HepG2 (cell line): ENCODE measurements at regions not wholly inside any gene's neighbourhood (a gene's known extent, or its start where the extent isn't known, plus 50 kb on each side); places are given as distances from the start of the nearest gene placed in this dataset.
"Not testable (repeated sequence)": the region's sequence is repeated elsewhere in the genome, so short reads cannot be mapped to it uniquely, and the experiment has no call there.

ENCODE experiments used
- ATAC-seq: fragments of 200-7000 bp; cut with Tn5 transposase; 3 replicates; pipeline ENCODE4 v1.9.1; 2020; ENCODE audit warnings: mild to moderate bottlenecking, moderate library complexity
- BruUV-seq: library from RNA; stranded (reverse); fragments of 400-500 nt; replicated peaks from 2 replicates; lab custom pipeline; 2021; lab: Mats Ljungman, UMichigan
- CTCF ChIA-PET: fragments of 300-600 bp; formaldehyde crosslinking; extraction: SDS; loops from one replicate; lab custom pipeline; 2021; ENCODE audit warnings: low total read pairs, inconsistent platforms, low intra/inter-chr PET ratio; lab: Yijun Ruan, JAX
- POLR2A ChIA-PET: fragments of 350-600 bp; sonication (Branson Sonifier 250); formaldehyde crosslinking; loops from one replicate; lab custom pipeline; 2020; ENCODE audit warnings: antibody characterized with exemption, inconsistent platforms; lab: Yijun Ruan, JAX
- DNase-seq: peaks from one replicate; pipeline ENCODE4 v3.0.0-alpha.2; 2015; ENCODE audit warnings: low spot score
- FAIRE-seq: peaks from 3 replicates; lab custom pipeline; 2011; peaks lifted over from hg19 to GRCh38; lab: Jason Lieb, UNC
- H2AFZ ChIP-seq: one replicate; pipeline ENCODE4 v1.6.1; 2011; ENCODE audit warnings: low read length, inconsistent platforms
- H3K27ac ChIP-seq: fragments of 300-600 bp; 3 replicates; pipeline ENCODE4 v1.8.0; 2011; ENCODE audit warnings: mixed run types, mild to moderate bottlenecking, mixed read lengths, low read length, inconsistent platforms; ENCODE audit not compliant: insufficient read depth; ENCODE audit errors: extremely low read length
- H3K27me3 ChIP-seq, 2 experiments: fragments of 200-600 bp in 1 of 2; 2 replicates in 1 of 2; 3 replicates in 1 of 2; pipeline versions ENCODE4 v1.6.0 to v1.8.0; 2011; ENCODE audit warnings: low read length in 2 of 2, mild to moderate bottlenecking in 2 of 2, moderate library complexity in 2 of 2, inconsistent platforms in 1 of 2; ENCODE audit not compliant: insufficient read depth in 2 of 2, control insufficient read depth in 1 of 2
- H3K36me3 ChIP-seq, 2 experiments: fragments of 200-600 bp in 1 of 2; replicated peaks in 1 of 2; 2 replicates in 1 of 2; 3 replicates in 1 of 2; pipeline versions ENCODE4 v1.5.1 to v1.8.0; 2011; ENCODE audit warnings: low read length in 2 of 2, inconsistent platforms in 1 of 2; ENCODE audit not compliant: insufficient read depth in 2 of 2, control insufficient read depth in 1 of 2
- H3K4me1 ChIP-seq: 2 replicates; pipeline ENCODE4 v1.5.1; 2012; ENCODE audit warnings: low read length, inconsistent platforms; ENCODE audit not compliant: insufficient read depth
- H3K4me2 ChIP-seq: 2 replicates; pipeline ENCODE4 v1.6.0; 2011; ENCODE audit warnings: low read depth, low read length, inconsistent platforms
- H3K4me3 ChIP-seq, 3 experiments: fragments of 200-600 bp in 1 of 3; sonication (generic), shearing (Covaris generic) in 1 of 3; replicated peaks in 1 of 3; 2 replicates each; pipeline ENCODE4 v1.5.1; 2011 to 2016; ENCODE audit warnings: low read length in 3 of 3, inconsistent platforms in 2 of 3, low read depth in 2 of 3, mild to moderate bottlenecking in 2 of 3, control low read depth in 1 of 3, mixed read lengths in 1 of 3; ENCODE audit not compliant: insufficient read depth in 1 of 3
- H3K79me2 ChIP-seq: one replicate; pipeline ENCODE4 v1.6.1; 2011; ENCODE audit warnings: low read length, inconsistent platforms; ENCODE audit not compliant: insufficient read depth
- H3K9ac ChIP-seq: 2 replicates; pipeline ENCODE4 v1.6.0; 2011; ENCODE audit warnings: mild to moderate bottlenecking, low read depth, low read length, inconsistent platforms; ENCODE audit not compliant: insufficient read depth
- H3K9me3 ChIP-seq: 2 replicates; pipeline ENCODE4 v1.5.1; 2012; ENCODE audit warnings: mild to moderate bottlenecking, low read length
- H4K20me1 ChIP-seq: 2 replicates; pipeline ENCODE4 v1.6.0; 2011; ENCODE audit warnings: inconsistent platforms, mild to moderate bottlenecking, low read length, moderate library complexity; ENCODE audit not compliant: insufficient read depth
- DR1 ChIP-seq: sonication (generic); formaldehyde crosslinking; IDR thresholded peaks from 2 replicates; pipeline ENCODE4 v1.8.0; 2021; ENCODE audit warnings: mild to moderate bottlenecking, missing genetic modification reagents, inconsistent platforms
- DRAP1 ChIP-seq: IDR thresholded peaks from 2 replicates; pipeline ENCODE4 v1.6.1; 2016; ENCODE audit warnings: missing genetic modification reagents, missing compliant biosample characterization
- GABPB1 ChIP-seq: IDR thresholded peaks from 2 replicates; pipeline ENCODE4 v1.6.1; 2016; ENCODE audit warnings: mild to moderate bottlenecking, missing genetic modification reagents, moderate library complexity, missing compliant biosample characterization
- POLR2A ChIP-seq, 2 experiments: IDR thresholded peaks; 2 replicates each; pipeline ENCODE4 v1.6.1; 2011; ENCODE audit warnings: low read depth in 2 of 2, low read length in 2 of 2, mild to moderate bottlenecking in 1 of 2, moderate library complexity in 1 of 2; ENCODE audit not compliant: insufficient read depth in 1 of 2
- POLR2AphosphoS5 ChIP-seq: IDR thresholded peaks from 2 replicates; pipeline ENCODE4 v1.6.1; 2012; ENCODE audit warnings: low read depth, low read length
- POLR2G ChIP-seq: fragments of 200-400 bp; formaldehyde crosslinking; IDR thresholded peaks from 2 replicates; pipeline ENCODE4 v1.6.1; 2018; ENCODE audit warnings: mild to moderate bottlenecking, low read depth, low read length, moderate library complexity
- RBFOX2 ChIP-seq: fragments of 200-400 bp; formaldehyde crosslinking; IDR thresholded peaks from 2 replicates; pipeline ENCODE4 v1.6.1; 2017; ENCODE audit warnings: low read depth, mild to moderate bottlenecking, low read length
- TAF1 ChIP-seq: sonication (generic); formaldehyde crosslinking; IDR thresholded peaks from 2 replicates; pipeline ENCODE4 v1.4.0; 2020; ENCODE audit warnings: missing genetic modification reagents
- YY1 ChIP-seq: IDR thresholded peaks from 2 replicates; pipeline ENCODE4 v1.6.1; 2011; ENCODE audit warnings: low read length, low read depth, moderate library complexity, mild to moderate bottlenecking; ENCODE audit not compliant: insufficient read depth, insufficient replicate concordance
- ZFP91 ChIP-seq: sonication (generic); formaldehyde crosslinking; IDR thresholded peaks from 2 replicates; pipeline ENCODE4 v1.9.0; 2022; ENCODE audit warnings: missing genetic modification reagents, mild to moderate bottlenecking, borderline replicate concordance
- ZNF281 ChIP-seq: sonication (generic); formaldehyde crosslinking; IDR thresholded peaks from 2 replicates; pipeline ENCODE4 v1.4.0; 2020; ENCODE audit warnings: missing genetic modification reagents, borderline replicate concordance
- ZNF687 ChIP-seq: sonication (generic); formaldehyde crosslinking; IDR thresholded peaks from 2 replicates; pipeline ENCODE4 v1.5.1; 2020; ENCODE audit warnings: mild to moderate bottlenecking, missing genetic modification reagents, moderate library complexity
- WGBS: methylation state at CpG from one replicate; pipeline ENCODE4 v1.1.6; 2017; ENCODE audit warnings: low lambda C conversion rate; 5-methylcytosine and 5-hydroxymethylcytosine counted together
- in situ Hi-C: cut with HindIII; loops from 2 replicates; pipeline ENCODE4 v1.10.0; 2017; ENCODE audit warnings: low pct_unique_long_range_greater_than_20kb; ENCODE audit not compliant: extremely low pct_ligation_motif_present
- intact Hi-C: fragments of 100-400 bp; cut with micrococcal nuclease; formaldehyde crosslinking; loops from one replicate; pipeline ENCODE4 v1.10.0; 2022; ENCODE audit not compliant: unreplicated experiment

GRCh38 chr9:41358682-41359081 is 169.6 kb upstream of the ZNG1F start:
- ATAC-seq, FAIRE-seq, H2AFZ ChIP-seq, H3K79me2 ChIP-seq: not testable (repeated sequence)
- H3K4me2 ChIP-seq, result peak overlapping the region; percentile 51; the same call in 1 of the 2 replicates
- WGBS, result no CpG with 5 or more reads among the region's 40 CpGs
- TF ChIP-seq YY1, result peak; percentile 86
- TF ChIP-seq TAF1, result peak; percentile 46; the same call in 1 of the 2 replicates
- peak; percentile 19; the same call in 1 of the 2 replicates for TF ChIP-seq DR1 (CRISPR knock-in tag)
- 0 out of 2 replicates have a peak, but pooled peaks have one; percentile 60 for TF ChIP-seq POLR2G
- TF ChIP-seq RBFOX2, result peak; percentile 73
- peak; percentile 43; the same call in 1 of the 2 replicates for TF ChIP-seq DRAP1 (CRISPR knock-in tag)
- peak; percentile 44 for TF ChIP-seq ZNF687 (CRISPR knock-in tag)
- peak in 1 of 2 experiments; percentile 50; a peak in 1 of 4 replicates for TF ChIP-seq POLR2A (IDR thresholded peaks at IDR 0.05; ENCODE audit: insufficient read depth in 1 of 2, low read depth in 2 of 2, low read length in 2 of 2)
- TF ChIP-seq ZFP91 (CRISPR knock-in tag), result peak; percentile 98
- peak; percentile 58; the same call in 1 of the 2 replicates for TF ChIP-seq ZNF281 (CRISPR knock-in tag)
- peak; percentile 36; the same call in 1 of the 2 replicates for TF ChIP-seq GABPB1 (CRISPR knock-in tag)
- TF ChIP-seq POLR2AphosphoS5, result peak; percentile 22; the same call in 1 of the 2 replicates
- TF ChIP-seq, all 625 proteins: peak for 12; not testable (repeated sequence) for 613
- H3K9me3 ChIP-seq, H4K20me1 ChIP-seq, POLR2A ChIA-PET, in situ Hi-C loops, BruUV-seq, CTCF ChIA-PET, H3K4me1 ChIP-seq, H3K27me3 ChIP-seq, H3K36me3 ChIP-seq, intact Hi-C loops: not testable (repeated sequence)
- Histone ChIP-seq H3K27ac (peak overlapping the region; percentile 58), H3K9ac (peak overlapping the region; percentile 69), H3K4me3 (peak overlapping the region; percentile 52 to 81 (median 73); a peak in 4 of 6 replicates)
- DNase-seq, result peak; percentile 50
